ENCODE measurements at regions not wholly inside any gene's neighbourhood (a gene's known extent, or its start where the extent isn't known, plus 50 kb on each side); places are given as distances from the start of the nearest gene placed in this dataset.

DNA sequence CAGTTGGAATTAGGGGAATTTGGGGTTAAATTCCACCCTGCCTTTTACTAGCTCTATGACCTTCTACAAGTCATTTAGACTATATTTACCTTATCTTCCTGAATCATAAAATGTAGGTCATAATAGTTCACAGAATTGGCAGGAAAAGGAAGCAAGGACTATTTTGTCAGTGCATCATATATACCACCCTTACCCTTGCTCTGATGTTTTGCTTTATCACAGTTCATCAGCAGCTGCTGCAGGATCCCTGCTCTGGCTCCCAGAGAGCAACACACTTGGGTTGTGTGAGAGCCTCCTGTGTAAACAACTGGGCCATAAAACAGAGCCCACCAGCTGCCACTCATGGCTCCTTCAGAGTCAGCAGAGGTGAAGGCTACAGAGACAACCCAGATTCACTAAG, 631.6 kb upstream of the CAMK1G start:
- no peak for TF ChIP-seq SP1 (IDR thresholded peaks at IDR 0.05)
- TF ChIP-seq ELF4 (IDR thresholded peaks at IDR 0.05), result no peak
- TF ChIP-seq, protein P1, sequence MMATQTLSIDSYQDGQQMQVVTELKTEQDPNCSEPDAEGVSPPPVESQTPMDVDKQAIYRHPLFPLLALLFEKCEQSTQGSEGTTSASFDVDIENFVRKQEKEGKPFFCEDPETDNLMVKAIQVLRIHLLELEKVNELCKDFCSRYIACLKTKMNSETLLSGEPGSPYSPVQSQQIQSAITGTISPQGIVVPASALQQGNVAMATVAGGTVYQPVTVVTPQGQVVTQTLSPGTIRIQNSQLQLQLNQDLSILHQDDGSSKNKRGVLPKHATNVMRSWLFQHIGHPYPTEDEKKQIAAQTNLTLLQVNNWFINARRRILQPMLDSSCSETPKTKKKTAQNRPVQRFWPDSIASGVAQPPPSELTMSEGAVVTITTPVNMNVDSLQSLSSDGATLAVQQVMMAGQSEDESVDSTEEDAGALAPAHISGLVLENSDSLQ (IDR thresholded peaks at IDR 0.05), result no peak
- no peak for TF ChIP-seq TARDBP (IDR thresholded peaks at IDR 0.05)
- TF ChIP-seq HDGF (IDR thresholded peaks at IDR 0.05; ENCODE audit: borderline replicate concordance), result no peak
- TF ChIP-seq CTBP1 (IDR thresholded peaks at IDR 0.05; ENCODE audit: borderline replicate concordance), result no peak
- no peak for TF ChIP-seq BHLHE40 (IDR thresholded peaks at IDR 0.05; ENCODE audit: borderline replicate concordance)
- no peak for TF ChIP-seq ARNT (IDR thresholded peaks at IDR 0.05)
- TF ChIP-seq LEF1 (IDR thresholded peaks at IDR 0.05; ENCODE audit: borderline replicate concordance), result no peak
- TF ChIP-seq FOXM1 (IDR thresholded peaks at IDR 0.05; ENCODE audit: borderline replicate concordance), result no peak
- no peak for TF ChIP-seq FOXA1 (IDR thresholded peaks at IDR 0.05)
- TF ChIP-seq L3MBTL2 (conservative IDR thresholded peaks at IDR 0.05), result no peak
